Lung (tissue), 11 donors: ENCODE measurements at regions not wholly inside any gene's neighbourhood (a gene's known extent, or its start where the extent isn't known, plus 50 kb on each side); places are given as distances from the start of the nearest gene placed in this dataset.
"Not testable (repeated sequence)": the region's sequence is repeated elsewhere in the genome, so short reads cannot be mapped to it uniquely, and the experiment has no call there.

Source experiments
- ATAC-seq: fragments of 200-7000 bp; cut with Tn5 transposase; one replicate; pipeline ENCODE4 v1.9.1; 2020; ENCODE audit warnings: moderate number of reproducible peaks; ENCODE audit not compliant: insufficient read depth, low FRiP score
- DNase-seq, 3 donors: peaks; one replicate each; pipeline ENCODE4 v3.0.0-alpha.2; 2013 to 2017
- H3K27ac ChIP-seq, 2 donors: one replicate each; pipeline ENCODE4 v1.5.1; 2013; ENCODE audit warnings: mild to moderate bottlenecking in 2 of 2, moderate library complexity in 2 of 2, control low read depth in 1 of 2, inconsistent platforms in 1 of 2, low read depth in 1 of 2, low read length in 1 of 2
- H3K27me3 ChIP-seq, 3 donors: one replicate each; pipeline ENCODE4 v1.5.1; 2013; ENCODE audit warnings: low read length in 2 of 3; ENCODE audit not compliant: control insufficient read depth in 3 of 3, insufficient read depth in 3 of 3
- H3K36me3 ChIP-seq, 4 donors: one replicate each; pipeline ENCODE4 v1.5.1; 2013; ENCODE audit warnings: low read length in 4 of 4, mild to moderate bottlenecking in 1 of 4, moderate library complexity in 1 of 4; ENCODE audit not compliant: control insufficient read depth in 4 of 4, insufficient read depth in 4 of 4
- H3K4me1 ChIP-seq, 5 donors: one replicate each; pipeline ENCODE4 v1.5.1; 2013; ENCODE audit warnings: low read length in 5 of 5, mild to moderate bottlenecking in 2 of 5, moderate library complexity in 1 of 5; ENCODE audit not compliant: control insufficient read depth in 5 of 5, insufficient read depth in 5 of 5
- H3K4me3 ChIP-seq: one replicate; pipeline ENCODE4 v1.5.1; 2013; ENCODE audit warnings: mild to moderate bottlenecking, control low read depth, moderate library complexity
- H3K9ac ChIP-seq, 2 donors: one replicate each; pipeline ENCODE4 v1.5.1; 2013; ENCODE audit warnings: low read length in 2 of 2, control low read depth in 1 of 2; ENCODE audit not compliant: insufficient read depth in 1 of 2
- H3K9me3 ChIP-seq, 4 donors: one replicate each; pipeline ENCODE4 v1.5.1; 2013; ENCODE audit warnings: low read length in 3 of 4, mild to moderate bottlenecking in 1 of 4, moderate library complexity in 1 of 4; ENCODE audit not compliant: control insufficient read depth in 4 of 4, insufficient read depth in 3 of 4
- WGBS, 2 donors: extraction: QIAGEN DNeasy Blood & Tissue Kit; methylation state at CpG; one replicate each; pipeline ENCODE4 v1.1.7; 2013; 5-methylcytosine and 5-hydroxymethylcytosine counted together
- TF ChIP-seq, protein P1 (sequence below): IDR thresholded peaks from 2 replicates; pipeline ENCODE4 v1.5.1; 2012; ENCODE audit warnings: mild to moderate bottlenecking; ENCODE audit errors: control extremely low read depth, extremely low read depth
- donor health status: control.
- donor health status: control.
- donor health status: Bipolar disorder and iron deficiency.
- donor health status: healthy.
- donor health status: DM: yes; HTN: yes; CAD: no.

DNA sequence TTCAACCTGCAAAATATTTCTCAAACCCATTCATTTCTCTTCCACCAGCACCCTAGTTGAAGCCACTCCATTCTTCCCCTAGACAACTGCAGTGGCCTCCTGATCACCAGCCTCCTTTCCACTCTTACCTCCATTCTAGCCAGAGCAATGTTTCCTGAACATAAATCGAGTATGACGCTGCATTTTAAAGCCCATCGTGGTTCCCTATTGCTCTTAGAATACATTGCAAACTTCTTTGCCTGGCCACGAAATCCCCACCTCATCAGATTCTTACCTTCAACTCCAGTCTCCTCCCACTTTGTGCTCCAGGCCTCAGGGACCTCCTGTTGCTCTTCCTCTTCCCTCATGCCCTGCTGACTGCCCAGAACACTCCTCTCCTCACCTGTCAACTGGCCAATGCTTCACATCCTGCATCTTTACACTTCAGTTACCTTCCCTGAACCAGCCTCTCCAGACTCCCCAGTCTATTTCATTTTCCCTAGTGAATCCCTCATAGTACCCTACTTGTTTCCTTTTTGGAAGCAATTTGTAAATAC, 176.5 kb upstream of the CTAGE1 start:
- Histone ChIP-seq H3K27ac (no peak overlapping the region), H3K9ac (no peak overlapping the region), H3K36me3 (no peaks in the 10 kb centered on the region), H3K9me3 (no peaks in the 10 kb centered on the region), H3K27me3 (no peaks in the 10 kb centered on the region), H3K4me1 (peaks cover 0 to 12% (median 0%) of the 10 kb centered on the region in 5 donors), H3K4me3 (no peak overlapping the region)
- ATAC-seq (no peak), DNase-seq (no peak)
- 34 to 61% methylated on average over 4 of the region's 4 CpGs for WGBS, 2 donors
- TF ChIP-seq, protein P1, sequence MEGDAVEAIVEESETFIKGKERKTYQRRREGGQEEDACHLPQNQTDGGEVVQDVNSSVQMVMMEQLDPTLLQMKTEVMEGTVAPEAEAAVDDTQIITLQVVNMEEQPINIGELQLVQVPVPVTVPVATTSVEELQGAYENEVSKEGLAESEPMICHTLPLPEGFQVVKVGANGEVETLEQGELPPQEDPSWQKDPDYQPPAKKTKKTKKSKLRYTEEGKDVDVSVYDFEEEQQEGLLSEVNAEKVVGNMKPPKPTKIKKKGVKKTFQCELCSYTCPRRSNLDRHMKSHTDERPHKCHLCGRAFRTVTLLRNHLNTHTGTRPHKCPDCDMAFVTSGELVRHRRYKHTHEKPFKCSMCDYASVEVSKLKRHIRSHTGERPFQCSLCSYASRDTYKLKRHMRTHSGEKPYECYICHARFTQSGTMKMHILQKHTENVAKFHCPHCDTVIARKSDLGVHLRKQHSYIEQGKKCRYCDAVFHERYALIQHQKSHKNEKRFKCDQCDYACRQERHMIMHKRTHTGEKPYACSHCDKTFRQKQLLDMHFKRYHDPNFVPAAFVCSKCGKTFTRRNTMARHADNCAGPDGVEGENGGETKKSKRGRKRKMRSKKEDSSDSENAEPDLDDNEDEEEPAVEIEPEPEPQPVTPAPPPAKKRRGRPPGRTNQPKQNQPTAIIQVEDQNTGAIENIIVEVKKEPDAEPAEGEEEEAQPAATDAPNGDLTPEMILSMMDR = no peak

DNA sequence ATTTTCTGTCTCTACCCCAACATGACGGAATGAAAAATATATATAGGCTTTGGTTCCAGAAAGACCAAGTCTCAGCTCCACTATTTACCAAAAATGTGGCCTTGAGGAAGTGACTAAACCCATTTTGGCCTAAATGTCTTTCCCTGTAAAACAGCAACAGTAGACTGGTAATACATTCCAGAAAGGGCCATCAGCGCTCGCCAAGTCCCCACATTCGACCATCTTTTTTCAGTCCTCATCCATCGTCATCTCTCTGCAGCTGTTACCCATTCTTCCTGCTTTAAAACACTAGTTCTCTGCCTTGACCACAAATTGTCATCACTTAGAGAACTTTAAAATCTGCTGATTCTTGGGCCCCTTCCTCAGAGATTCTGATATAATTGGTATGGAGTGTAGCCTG, 183.8 kb upstream of the CTAGE1 start:
- Histone ChIP-seq H3K27ac (no peak overlapping the region), H3K4me1 (peaks cover 0 to 13% (median 5%) of the 10 kb centered on the region in 5 donors), H3K27me3 (no peaks in the 10 kb centered on the region), H3K36me3 (no peaks in the 10 kb centered on the region), H3K9me3 (no peaks in the 10 kb centered on the region), H3K9ac (no peak overlapping the region), H3K4me3 (no peak overlapping the region)
- TF ChIP-seq, protein P1 = no peak
- ATAC-seq (no peak), DNase-seq (no peak)
- WGBS, 2 donors = 94 to 96% methylated on average over 5 of the region's 5 CpGs

DNA sequence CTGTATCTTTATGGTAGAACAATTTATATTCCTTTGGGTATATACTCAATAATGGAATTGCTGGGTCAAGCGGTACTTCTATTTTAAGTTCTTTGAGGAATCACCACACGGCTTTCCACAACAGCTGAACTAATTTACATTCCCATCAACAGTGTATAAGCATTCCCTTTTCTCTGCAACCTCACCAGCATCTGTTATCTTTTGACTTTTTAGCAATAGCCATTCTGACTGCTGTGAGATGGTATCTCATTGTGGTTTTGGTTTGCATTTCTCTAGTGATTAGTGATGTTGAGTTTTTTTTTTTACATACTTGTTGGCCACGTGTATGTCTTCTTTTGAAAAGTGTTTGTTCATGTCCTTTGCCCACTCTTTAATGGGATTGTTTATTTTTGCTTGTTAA, 184.7 kb upstream of the CTAGE1 start:
- H3K9ac ChIP-seq, H3K4me3 ChIP-seq: not testable (repeated sequence)
- WGBS, 2 donors = 65 to 72% methylated on average over 3 of the region's 3 CpGs

DNA sequence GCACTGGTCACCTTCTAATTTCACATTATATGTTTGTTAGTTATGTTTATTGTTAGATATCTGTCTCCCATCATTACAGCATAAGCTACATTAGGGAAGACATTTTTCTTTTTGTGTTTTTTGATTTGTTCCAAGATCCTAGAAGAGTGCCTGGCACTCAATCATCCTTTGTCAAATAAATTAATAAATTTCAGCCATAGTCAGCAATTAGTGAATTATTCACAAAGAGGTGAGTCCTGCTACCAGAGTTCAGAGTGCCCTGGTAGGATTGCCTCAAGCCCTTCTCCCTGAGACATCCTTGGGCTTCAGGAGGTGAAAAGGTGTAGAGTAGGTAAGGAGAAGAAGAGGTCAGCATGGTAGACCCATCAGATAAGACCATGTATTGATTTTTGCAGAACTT, 186.2 kb upstream of the CTAGE1 start:
- ATAC-seq (no peak), DNase-seq (no peak)
- no peak overlapping the region for H3K27ac ChIP-seq
- H3K9ac ChIP-seq = no peak overlapping the region
- H3K27me3 ChIP-seq = no peaks in the 10 kb centered on the region
- no peaks in the 10 kb centered on the region for H3K36me3 ChIP-seq
- peaks cover 0 to 21% (median 7%) of the 10 kb centered on the region in 5 donors for H3K4me1 ChIP-seq
- TF ChIP-seq, protein P1 = no peak
- no peaks in the 10 kb centered on the region for H3K9me3 ChIP-seq
- no peak overlapping the region for H3K4me3 ChIP-seq

More for the DNA sequence above, 184.7 kb upstream of the CTAGE1 start:
- H3K27me3 ChIP-seq, ATAC-seq, DNase-seq, H3K9me3 ChIP-seq, H3K36me3 ChIP-seq, H3K27ac ChIP-seq: not testable (repeated sequence)
- H3K4me1 ChIP-seq = peaks cover 0 to 16% (median 5%) of the 10 kb centered on the region in 5 donors
